ENCODE measurements at regions not wholly inside any gene's neighbourhood (a gene's known extent, or its start where the extent isn't known, plus 50 kb on each side); places are given as distances from the start of the nearest gene placed in this dataset.
"Not testable (repeated sequence)": the region's sequence is repeated elsewhere in the genome, so short reads cannot be mapped to it uniquely, and the experiment has no call there.

DNA sequence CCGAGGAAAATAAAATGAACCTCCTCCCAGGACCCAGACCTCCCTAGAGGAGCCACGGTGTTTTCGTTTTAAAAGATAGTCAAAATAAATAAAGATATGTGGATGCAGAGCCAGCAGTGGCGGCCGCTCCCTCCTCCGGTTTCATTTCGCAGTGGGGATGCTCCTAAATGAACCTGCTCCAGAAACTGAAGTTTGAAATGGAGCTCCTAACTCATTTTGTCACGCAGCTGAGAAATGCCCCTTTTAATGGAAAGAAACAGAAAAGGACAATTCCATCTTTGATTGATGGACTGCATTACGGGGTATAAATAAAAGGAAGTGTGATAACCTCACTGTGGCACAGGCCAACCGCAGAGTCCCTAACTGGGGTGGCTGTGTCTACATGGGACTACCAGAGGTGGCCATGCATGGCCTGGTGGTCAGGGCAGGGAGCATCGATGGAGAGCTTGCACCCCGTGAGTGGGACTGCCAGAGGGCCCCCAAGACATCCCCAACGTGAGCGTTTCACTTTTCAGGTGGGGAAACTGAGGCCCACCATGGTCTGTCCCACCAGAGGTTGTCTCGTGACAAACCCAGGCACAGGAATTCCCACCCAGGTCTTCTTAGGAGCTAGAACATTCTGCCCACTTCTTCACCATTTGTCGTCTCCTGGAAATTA lies 426.6 kb downstream of the BRD1 start:
- DNase-seq (ENCODE audit: low spot score), result no peak
- FAIRE-seq, result no peak

GRCh38 chr22:49400136-49400940 lies 427.3 kb downstream of the BRD1 start:
- DNase-seq (ENCODE audit: low spot score), result no peak
- FAIRE-seq, result no peak

GRCh38 chr22:49398646-49399045 lies 429.0 kb downstream of the BRD1 start:
- FAIRE-seq (no peak), DNase-seq (ENCODE audit: low spot score) (no peak)

DNA sequence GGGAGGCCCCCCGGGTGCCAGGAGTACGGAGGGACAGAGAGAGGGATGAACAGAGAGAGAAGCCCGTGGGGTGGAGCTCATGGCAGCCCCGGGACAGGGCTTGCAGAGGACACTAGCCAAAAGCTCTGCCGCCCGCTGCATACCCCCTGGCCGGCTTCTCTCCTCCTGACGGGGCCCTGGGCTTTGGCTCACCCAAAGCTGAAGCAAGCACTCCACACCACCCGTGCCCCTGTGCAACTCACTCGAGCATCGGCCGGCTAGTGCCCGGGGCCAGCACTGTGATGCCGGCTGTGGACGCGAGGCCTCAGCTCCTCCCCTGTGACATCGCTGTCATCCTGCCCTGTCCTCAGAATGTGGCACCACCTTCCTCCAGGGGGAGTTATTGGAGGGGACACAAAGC lies 429.6 kb downstream of the BRD1 start:
- no peak for FAIRE-seq
- no peak for DNase-seq (ENCODE audit: low spot score)

- FAIRE-seq, result peak; percentile 15
- peak; percentile 39 for DNase-seq (ENCODE audit: low spot score)
Measured at GRCh38 chr22:49396817-49397216, 430.9 kb downstream of the BRD1 start.

DNA sequence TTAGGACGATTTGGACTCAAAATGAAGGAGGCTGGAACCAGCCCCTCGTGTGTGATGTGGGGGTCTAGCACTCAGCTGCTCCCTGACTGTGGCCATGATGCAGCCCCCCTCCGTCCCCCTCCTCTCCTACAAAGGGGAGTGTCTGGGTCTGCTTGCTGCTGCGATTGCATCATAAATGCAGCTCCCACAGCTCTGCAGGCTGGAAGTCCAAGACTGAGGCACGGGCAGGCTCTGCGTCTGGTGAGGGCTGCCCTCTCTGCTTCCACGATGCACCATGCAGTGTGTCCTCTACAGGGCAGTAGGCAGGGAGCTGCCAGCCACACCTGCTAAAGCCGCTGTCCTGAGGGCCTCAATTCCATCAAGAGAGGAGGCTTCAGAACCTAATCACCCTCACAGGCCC lies 432.1 kb downstream of the BRD1 start:
- FAIRE-seq (no peak), DNase-seq (ENCODE audit: low spot score) (no peak)

DNA sequence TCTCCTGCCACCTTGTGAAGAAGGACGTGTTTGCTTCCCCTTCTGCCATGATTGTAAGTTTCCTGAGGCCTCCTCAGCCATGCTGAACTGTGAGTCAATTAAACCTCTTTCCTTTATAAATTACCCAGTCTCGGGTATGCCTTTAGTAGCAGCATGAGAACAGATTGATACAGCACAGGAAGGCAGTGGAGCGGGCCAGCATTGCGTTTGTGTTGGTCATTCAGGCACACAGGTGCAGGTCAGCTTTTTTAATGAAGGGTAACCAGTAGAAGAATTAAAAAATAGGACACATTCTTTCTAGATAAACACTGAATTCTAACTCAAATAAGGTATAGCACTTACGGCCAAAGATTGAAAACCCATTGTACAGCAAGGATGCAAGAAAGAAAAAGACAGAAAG lies 432.6 kb downstream of the BRD1 start:
- DNase-seq (ENCODE audit: low spot score); FAIRE-seq: not testable (repeated sequence)

DNA sequence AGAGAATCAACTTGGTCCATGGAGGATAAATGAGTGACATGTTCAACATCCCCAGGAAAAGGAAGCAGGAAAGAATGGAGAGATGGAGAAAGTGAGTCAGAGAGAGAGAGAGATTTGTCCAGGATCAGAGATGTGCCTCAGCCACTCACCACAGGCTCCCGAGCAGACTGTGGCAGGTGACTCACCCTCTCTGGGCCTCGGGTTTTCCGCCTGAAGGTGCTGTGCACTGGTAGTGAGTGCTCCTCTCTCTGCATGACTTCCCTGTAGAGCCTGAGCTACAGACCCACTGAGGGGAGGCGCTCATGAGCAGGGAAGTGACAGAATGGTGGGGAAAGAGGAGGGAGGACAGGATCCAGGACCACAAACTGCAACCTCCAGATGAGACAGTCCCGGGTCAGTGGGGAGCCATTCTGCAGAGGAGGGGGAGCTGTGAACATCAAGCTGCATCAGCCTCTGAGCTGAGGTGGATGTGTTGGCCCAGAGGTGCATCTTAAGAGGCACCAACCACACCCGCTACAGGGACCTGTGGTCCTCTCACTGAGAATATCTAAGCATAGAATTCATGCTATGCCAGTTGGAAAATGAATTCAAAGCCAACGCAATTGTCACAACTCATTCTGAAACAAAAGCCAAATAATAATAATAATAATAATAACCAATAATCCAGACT lies 433.4 kb downstream of the BRD1 start:
- peak; percentile 17 for DNase-seq (ENCODE audit: low spot score)
- no peak for FAIRE-seq

DNA sequence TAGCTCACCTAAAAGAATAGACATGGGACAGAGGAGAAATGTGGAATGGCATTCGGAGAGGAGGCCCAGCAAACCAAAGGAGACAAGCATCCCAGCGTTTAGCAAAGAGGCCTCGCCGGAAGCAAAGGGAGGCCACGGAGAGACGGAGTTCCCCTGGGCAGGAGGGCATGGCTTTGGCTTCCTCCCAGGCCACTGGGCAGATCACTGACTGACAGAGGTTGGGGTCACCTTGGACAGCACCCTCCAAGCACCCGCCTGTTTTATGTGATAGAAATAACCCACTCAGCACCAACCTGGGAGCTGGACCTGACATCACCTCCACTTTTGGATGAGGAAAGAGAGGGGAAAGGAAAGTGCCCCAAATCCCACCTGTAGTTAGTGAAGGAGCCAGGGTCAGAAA lies 434.1 kb downstream of the BRD1 start:
- DNase-seq (ENCODE audit: low spot score) (no peak), FAIRE-seq (no peak)

DNA sequence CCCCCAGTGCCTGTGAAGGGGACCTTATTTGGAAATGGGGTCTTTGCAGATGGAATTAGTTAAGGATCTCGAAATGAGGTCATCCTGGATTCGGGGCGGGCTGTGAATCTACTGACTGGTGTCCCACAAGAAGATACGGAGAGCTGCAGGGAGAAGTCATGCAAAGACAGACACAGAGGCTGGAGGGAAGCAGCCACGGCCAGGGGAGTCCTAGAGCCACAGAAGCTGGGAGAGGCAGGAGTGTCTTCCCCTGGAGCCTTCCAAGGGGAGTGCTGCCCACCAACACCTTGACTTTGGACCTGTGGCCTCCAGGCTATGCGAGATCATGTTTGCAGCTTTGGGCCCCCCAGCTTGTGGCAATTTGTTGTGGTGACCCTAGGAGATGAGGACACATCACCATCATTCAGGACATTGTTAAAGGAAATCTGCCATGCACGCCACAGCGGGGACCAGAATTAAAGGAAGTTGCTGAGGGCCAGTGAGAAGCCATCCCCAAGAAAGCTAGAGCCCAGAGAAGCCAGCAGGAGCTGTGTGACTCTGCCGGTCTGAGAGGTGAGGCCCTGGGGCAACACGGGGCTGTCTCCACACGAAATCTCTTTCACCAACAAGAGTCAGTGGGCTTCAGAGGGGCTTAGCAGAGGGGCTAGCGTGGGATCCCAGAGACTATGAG lies 434.7 kb downstream of the BRD1 start:
- FAIRE-seq (no peak), DNase-seq (ENCODE audit: low spot score) (no peak)

DNA sequence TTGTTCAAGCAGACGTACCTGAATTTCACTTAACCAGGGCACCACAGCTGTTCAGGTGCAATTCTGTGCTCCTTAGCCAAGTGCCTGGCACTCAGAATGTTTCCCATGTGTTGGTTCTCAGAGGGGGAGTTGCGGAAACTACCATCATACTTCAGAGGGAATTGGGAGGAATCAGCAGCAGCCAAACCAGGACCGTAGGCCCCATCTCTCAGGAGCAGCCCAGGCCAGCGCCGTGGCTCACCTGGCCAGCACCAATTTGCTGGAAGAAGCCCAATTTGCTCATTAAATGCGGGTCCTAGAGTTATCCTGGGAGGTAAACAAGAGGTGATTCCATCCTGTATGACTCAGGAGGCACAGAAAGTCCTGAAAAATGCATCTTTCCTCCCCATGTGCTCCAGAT lies 435.4 kb downstream of the BRD1 start:
- no peak for FAIRE-seq
- DNase-seq (ENCODE audit: low spot score), result no peak

DNA sequence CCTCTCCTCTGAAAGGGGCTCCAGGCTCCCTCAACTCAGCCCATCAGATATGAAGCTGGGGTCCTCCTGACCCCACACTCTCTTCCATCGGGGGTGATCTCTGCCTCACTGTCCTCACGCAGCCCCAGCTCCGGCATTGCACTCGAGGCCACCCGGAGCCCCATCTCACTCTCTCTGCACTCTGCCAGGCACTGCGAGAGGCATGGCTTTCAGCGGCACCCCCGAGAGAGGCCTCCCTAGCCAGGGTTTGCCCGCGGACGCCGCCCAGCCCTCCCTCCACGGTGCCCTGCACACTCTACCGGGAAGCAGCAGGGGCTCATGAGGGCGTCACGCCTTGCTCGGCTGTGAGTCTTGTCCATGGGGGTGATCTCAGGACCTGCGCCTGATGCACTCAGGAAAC lies 436.2 kb downstream of the BRD1 start:
- DNase-seq (ENCODE audit: low spot score) (no peak), FAIRE-seq (no peak)

DNA sequence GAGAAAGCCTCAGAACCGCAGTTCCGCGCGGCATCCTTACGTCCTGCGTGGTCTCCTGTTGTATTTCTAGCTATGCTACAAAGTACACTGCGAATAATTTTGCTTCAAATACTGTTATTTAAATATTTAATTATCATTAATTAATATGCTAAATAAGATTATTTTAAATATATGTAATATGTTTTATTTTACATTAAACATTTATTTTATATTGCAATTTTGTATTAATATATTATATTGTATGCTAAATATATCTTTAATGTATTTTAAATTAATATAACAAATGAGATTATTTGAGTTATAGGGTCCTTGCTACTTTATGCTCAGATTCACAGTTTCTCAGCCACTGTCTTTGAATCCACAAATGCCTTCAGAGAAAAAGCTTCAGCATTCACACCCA lies 436.7 kb downstream of the BRD1 start:
- FAIRE-seq (peak; percentile 44), DNase-seq (ENCODE audit: low spot score) (no peak)

GRCh38 chr22:49383909-49384308 lies 443.8 kb downstream of the BRD1 start:
- DNase-seq (ENCODE audit: low spot score); FAIRE-seq: not testable (repeated sequence)

GRCh38 chr22:49382451-49382735 lies 445.3 kb downstream of the BRD1 start:
- FAIRE-seq (no peak), DNase-seq (ENCODE audit: low spot score) (no peak)

DNA sequence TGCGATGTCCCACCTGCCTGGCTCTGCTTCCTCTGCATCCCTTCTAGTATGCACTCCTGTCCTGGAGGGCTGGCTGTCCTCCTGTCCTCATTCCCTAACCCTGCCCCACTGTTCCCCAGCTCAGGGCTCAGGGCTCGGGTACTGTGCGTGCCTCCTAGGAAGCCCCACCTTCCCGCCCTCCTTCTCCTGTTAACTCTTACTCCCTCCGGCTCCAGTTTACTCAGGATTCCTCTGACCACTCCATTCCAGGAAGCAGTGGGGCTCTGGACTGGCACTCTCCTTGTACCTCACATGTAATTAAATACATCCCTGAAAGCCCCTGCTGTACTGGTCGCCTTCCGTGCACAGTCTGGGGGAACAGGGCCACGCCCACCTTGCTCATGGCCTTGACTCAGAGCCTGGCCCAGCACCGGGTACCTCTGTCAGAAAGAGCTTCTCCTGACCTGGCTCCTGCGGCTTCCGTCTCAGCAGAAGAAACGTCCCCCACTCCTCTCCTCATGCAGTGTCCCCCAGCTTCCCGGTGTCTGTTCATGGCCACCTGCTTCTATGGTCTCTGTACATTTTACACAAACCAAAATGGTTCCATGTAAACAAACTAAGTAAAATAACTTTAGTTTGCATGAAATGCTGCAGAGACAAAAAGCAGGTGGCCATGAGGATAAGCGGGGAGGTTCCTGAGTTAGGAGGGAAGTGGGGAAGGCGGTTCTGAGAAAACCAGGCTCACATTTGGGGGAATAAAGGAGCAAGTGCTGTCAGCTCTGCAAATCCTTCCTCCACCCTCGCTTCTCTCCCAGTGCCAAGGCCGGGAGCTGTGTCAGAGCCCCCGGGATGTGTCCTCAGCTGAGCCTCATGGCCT lies 445.9 kb downstream of the BRD1 start:
- FAIRE-seq (no peak), DNase-seq (ENCODE audit: low spot score) (no peak)

- FAIRE-seq (no peak), DNase-seq (ENCODE audit: low spot score) (no peak)
Measured at GRCh38 chr22:49380828-49381114, 446.9 kb downstream of the BRD1 start.

- FAIRE-seq, result no peak
- no peak for DNase-seq (ENCODE audit: low spot score)
Measured at GRCh38 chr22:49380095-49380827, 447.4 kb downstream of the BRD1 start.

GRCh38 chr22:49377306-49377705 lies 450.4 kb downstream of the BRD1 start:
- FAIRE-seq (no peak), DNase-seq (ENCODE audit: low spot score) (no peak)

DNA sequence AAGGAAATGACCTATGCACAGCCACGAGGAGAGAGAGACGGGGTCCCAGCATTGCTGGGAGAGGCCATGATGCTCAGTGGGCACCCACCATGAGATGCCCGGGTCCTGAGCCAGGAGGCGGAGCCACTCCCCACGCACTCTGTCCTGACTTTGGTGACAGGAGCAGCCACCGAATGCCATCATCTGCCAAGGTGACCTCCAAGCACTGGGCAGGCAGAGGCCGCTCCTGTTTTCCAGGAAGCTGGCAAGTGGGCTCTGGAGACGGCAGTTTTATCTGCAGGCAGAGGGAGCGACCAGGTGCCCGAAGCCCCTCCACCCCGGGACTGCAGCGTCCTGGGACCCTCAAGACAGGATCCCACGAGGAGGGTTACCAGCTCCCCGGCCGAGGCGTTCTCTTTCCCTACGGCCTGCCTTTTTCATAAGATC lies 453.9 kb downstream of the BRD1 start:
- FAIRE-seq (no peak), DNase-seq (ENCODE audit: low spot score) (no peak)

DNA sequence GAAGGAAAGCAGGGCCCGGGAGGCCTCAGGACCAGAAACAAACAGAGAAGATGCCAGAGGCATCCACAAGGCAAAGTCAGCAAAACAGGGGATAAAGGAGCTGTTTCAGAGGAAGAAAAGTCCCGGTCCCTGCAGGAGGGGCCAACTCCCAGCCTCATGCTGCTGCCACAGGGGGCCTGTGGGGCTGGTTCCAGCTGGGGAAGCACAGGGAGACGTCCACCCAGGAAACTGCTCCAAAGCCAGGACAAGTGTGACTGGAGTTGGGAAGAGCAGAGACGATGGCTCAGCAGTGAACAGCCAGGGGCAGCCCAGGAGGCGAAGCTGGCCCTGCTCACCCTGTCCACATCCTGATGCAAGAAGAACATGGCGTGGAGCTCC lies 454.4 kb downstream of the BRD1 start:
- DNase-seq (ENCODE audit: low spot score), result no peak
- no peak for FAIRE-seq

Data from RCC 7860 (cell line).